C1 segment of cervical spinal cord (tissue), 14 donors: ENCODE measurements at regions not wholly inside any gene's neighbourhood (a gene's known extent, or its start where the extent isn't known, plus 50 kb on each side); places are given as distances from the start of the nearest gene placed in this dataset.
A peak's percentile ranks its signal among the peaks of the same experiment; 100 is the strongest.
"Not testable (repeated sequence)": the region's sequence is repeated elsewhere in the genome, so short reads cannot be mapped to it uniquely, and the experiment has no call there.

ENCODE experiments used
- DNase-seq, 14 donors: peaks; one replicate each; lab custom pipeline; 2025; lab: John Stamatoyannopoulos, UW

DNA sequence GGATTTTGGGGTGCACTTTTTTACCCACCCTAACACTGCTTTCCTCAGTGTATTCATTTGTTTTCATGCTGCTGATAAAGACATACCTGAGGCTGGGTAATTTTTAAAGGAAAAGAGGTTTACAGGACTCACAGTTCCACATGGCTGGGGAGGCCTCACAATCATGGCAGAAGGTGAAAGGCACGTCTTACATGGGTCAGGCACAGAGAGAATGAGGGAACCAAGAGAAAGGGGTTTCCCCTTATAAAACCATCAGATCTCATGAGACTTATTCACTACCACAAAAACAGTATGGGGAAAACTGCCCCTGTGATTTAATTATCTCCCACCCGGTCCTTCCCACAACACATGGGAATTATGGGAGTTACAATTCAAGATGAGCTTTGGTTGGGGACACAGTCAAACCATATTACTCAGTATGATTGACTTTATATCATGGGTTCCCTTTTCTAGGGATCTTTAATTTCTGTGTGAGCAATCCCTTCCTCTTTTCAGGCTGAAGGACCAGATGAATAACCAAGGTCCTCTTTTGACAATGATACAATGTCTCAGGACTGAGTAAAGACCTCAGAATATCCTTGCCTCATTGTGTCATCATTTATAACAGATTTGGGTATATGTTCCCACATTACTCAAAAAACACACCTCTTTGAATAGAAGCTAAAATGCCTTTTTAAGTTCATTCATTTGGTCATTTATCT, 100.1 kb upstream of the TRIB2 start:
- no peak for DNase-seq

DNA sequence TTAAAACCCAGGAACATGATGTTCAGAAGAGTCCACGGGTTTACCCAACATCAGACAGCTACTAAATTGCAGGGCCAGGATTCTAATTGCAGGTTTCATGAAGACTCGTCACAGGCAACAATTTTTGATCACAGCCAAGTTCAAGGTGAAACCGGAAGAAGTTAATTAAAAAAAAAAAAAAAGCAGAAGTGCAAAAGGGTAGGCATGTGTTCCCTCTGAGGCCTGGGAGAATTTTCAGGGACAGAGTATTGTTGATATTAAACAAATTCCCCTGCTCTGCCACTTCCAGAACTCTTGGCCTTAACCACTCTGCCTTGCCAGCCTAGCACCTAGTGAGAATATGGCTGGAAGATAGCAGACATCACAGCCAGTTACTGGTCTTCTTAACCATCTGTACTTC, 99.4 kb upstream of the TRIB2 start:
- DNase-seq = no peak

DNA sequence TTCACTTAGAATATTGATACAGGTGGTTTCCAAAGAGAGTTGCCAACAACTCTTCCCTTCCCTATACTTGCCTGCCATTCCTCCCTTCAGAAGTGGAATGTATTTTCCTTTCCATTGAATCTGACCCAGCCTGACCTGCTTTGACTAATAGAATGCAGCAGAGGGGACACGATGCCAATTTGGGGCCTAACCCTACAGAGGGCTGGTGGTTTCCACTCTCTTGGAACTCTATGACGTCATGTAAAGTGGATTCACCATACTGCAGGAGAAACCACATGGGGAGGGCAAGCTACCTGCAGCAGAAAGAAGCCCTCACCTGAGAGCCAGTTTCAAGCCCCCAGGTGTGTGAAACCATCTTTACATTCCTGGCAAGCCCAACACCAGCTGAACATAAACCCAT, 98.9 kb upstream of the TRIB2 start:
- no peak for DNase-seq

DNA sequence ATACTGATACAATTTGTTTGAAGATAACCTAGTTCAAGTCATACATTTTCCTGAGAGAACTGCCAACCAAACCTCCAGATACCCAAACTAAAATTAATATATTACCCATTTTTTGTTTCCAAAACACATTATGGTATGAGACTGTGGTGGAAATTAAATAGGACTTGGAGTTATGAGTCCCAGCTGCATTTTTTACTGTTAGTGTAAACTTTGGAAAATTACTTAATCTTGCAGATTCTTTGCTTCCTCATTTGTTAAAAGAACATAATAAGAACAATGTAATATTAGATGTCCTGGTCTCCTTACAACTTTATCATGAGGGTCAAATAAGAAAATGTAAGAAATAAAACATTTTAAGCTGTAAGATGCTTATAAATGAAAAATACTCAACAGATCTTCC, 98.2 kb upstream of the TRIB2 start:
- no peak for DNase-seq

DNA sequence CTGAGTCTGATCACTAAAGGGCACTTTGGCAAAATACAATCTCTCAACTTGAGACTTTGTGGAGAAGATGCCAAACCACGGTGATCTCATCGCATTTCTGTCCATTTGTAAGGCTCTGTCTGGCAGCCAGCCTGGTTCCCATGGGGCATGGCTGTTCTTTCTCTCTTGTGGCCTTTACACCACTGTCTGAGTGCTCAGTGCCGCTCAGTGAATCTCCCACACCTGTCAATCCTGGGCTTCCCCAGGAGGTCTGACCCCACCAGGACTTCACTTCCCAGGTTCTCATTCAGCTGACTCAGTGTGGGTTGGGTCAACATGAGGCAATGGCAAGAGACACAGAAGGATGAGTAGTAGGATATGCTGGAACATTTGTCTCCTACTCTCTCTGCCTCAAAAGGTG, 96.8 kb upstream of the TRIB2 start:
- DNase-seq = peak in 1 of 14 donors; percentile 10

- no peak for DNase-seq
Observed at GRCh38 chr2:12620759-12621158, 96.0 kb upstream of the TRIB2 start.

DNA sequence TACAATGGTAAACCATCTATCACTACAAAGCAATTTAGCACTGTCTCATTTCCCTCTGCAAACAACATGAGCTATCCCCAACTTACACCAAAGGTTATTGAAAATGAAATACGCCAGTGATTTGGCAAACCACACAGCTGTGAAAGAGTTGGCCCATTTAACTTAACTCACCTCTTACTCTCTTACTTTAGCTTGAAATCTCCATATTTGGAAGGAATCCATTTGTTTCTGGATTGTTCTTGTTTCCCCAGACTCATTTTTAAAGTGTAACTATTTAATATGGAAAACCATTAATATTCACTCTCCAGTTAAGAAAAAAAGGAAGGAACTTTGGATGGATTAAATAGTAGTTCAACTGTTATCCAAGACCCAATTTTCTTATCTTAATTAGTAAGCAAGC, 93.7 kb upstream of the TRIB2 start:
- DNase-seq = no peak

- DNase-seq = no peak
Observed at GRCh38 chr2:12624384-12624783, 92.4 kb upstream of the TRIB2 start.

GRCh38 chr2:12624905-12625598, 91.7 kb upstream of the TRIB2 start:
- no peak for DNase-seq

DNA sequence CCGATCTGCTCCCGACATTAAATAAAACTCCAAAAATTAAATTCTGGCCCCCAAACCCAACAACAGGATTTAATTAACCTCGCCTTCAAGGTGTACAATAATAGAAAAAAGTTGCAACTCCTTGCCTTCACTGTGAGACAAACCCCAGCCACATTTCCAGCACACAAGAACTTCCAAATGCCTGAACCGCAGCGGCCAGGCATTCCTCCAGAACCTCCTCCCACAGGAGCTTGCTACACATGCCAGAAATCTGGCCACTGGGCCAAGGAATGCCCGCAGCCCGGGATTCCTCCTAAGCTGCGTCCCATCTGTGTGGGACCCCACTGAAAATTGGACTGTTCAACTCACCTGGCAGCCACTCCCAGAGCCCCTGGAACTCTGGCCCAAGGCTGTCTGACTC, 88.2 kb upstream of the TRIB2 start:
- not testable (repeated sequence) for DNase-seq

DNA sequence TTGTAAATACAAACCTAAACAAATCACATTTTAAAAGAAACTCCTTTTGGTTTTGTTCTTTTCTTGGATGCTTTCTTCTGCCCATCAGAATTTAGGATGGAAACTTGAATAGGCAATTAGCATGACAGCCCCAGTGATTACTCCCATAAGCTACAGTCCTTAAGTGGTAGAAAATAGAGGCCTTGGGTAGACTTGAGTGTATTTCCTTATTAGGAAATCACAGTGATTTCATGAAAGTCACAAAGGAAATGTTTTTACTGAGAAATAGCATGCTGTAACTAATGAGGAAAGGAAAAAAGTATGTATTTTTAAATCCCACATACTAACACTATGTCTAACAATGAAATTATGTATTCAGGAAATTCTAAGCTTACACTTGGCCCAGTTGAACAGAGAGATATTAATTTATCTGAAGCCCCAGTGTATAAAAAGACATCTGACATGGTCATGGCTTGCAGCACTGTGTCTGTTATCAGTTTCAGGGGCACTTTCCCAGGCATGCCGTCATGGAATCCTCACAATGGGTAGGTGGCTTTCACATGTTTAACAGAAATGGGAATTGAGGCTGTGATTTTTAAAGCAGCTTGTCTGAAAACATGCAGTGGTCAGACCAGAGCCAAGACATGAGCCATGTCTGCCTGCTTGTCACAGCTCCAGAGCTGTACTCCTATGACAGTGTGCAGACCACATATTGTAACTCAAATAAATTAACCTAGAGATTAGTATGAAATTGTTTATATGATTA, 79.7 kb upstream of the TRIB2 start:
- no peak for DNase-seq

DNA sequence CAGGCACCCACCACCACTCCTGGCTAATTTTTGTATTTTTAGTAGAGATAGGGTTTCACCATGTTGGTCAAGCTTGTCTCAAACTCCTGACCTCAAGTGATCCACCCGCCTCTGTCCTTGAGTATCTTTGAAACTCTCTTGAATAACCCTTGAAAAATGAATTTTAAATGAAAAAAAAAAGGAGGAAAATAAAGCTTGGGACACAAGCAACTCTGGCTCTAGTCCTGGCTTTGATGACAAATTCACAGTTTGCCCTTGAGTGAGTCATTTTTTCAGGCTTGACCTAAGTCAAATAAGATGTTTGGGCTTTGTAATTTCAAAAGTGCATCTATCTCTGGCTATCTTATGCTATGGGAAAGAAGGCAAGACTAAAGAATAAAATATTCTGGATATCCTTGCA, 79.0 kb upstream of the TRIB2 start:
- no peak for DNase-seq

- no peak for DNase-seq
Observed at GRCh38 chr2:12641441-12641840, 75.3 kb upstream of the TRIB2 start.

- DNase-seq = no peak
Observed at GRCh38 chr2:12642332-12642731, 74.4 kb upstream of the TRIB2 start.

DNA sequence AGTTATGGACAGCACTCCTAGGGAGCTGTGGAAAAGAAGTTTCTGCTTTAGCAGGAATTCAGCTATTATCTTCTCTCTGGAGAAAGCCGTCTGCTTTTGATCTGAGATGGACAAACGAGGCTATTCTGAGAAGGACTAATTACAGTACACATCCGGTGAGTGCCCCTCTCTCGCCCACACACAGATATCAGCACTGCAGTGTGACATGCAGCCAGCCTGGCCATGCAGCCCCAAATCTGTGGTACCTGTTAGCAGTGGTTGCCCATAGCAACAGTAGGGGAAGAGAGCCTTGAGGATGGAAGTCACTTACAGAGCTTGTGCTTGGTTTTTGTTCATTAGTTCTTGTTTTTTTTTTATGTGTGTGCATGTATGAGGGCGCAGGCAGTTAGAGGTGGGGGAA, 73.9 kb upstream of the TRIB2 start:
- no peak for DNase-seq

DNA sequence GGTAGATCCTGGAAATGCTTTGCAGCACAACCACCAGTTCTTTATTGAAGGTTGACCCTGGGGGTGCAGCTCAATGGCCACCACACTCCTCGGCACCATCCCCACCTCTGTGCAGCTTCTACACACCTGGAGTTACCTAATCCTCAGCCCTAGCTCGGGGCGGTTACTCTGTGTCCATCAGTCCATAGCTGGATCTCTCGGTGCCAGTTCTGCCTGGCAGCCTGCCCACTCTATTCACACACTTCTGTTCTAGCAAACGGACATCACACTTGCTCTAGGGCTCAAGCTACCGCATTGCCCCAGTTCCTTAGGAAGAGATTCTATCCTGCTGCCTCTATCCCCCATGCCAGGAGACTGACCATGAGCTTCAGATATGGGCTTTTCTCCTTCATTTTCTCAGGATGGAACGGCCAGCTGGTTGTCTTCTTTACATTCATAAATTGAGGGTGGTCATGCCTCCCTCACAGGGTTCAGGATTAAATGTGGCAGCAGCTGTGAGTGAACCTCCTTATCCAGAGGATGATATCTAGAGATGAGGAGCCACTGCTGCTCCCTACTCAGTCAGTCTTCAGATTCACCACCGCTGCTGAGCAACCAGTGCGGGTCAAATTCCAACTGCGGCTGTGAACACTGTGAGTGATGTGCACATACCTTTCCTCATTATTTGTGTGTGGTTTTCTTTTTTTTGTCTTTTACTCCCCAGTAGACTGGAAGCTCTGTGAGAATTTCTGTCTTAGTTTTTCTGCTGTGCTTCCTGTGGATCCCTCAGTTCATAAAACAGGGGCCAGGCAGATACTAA, 66.9 kb upstream of the TRIB2 start:
- no peak for DNase-seq

DNA sequence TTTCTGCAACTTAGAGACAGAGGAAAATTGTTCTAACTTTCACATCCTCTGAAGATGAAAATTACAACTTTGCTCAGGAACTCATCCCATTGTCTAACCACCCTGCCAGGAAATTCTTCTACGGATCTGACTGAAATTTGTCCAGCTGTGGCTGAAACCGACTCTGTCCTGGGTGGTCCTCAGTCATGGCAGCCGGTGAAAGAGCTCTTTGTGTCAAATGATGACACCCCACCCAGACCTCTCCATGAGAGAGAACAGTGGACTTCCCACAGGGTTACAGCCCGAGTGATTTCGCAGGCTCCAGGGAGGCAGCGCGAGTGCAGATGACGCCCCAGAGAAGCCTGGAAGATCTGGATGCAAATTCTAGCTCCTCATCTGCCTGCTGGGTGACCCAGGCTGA, 65.1 kb upstream of the TRIB2 start:
- no peak for DNase-seq

DNA sequence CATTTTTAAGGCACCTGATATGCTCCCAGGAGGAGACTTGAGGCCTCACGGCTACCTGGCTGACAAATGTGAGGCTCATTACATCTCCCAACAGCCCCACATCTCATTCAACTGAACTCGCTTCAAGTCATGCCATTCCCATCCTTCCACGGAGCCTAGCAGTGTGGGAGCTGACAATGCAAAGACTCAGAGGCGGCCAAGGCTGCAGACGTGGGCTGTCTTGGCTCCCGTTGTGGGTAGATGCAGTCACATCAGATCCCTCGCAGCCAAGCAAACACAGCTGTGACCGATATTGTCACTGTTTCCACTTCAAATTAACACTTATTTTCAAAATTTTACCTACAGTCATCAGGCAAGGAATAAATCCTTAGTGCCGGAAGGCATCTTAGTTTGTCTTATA, 64.0 kb upstream of the TRIB2 start:
- DNase-seq = no peak

GRCh38 chr2:12657560-12657959, 59.2 kb upstream of the TRIB2 start:
- DNase-seq = no peak

DNA sequence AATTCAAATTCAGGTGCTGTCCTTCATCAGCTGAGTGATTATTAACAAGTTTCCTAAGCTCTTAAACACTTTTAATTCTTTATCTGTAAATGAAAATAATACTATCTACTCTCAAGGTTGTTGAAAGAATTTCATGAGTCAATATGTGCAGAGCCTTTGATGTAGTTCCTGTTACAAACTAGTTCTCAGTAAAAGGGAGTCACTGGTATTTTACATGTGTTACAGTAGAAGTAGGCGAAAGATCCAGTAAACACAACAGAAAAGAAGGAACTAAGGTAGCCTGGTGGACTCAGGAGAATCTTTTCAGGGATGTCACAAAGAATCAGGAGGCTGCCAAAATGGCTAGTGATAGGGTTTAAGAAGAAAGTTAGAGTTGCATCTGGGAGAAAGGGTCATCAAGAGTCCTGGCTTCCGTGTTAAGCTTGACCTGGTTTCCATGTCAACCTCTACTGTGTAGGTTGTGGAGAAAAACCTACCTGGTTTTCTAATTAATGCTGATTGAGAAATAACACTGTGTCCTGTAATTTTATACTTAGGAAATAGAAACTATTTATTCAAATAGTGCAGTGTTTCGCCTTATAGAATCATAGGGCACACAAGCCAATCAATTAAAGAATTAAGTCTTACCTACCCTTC, 58.3 kb upstream of the TRIB2 start:
- no peak for DNase-seq

- DNase-seq = no peak
Observed at GRCh38 chr2:12661489-12661888, 55.2 kb upstream of the TRIB2 start.
